Peyer's patch (tissue), 4 donors: ENCODE measurements at regions not wholly inside any gene's neighbourhood (a gene's known extent, or its start where the extent isn't known, plus 50 kb on each side); places are given as distances from the start of the nearest gene placed in this dataset.

ENCODE experiments used
- DNase-seq, 3 donors: peaks; one replicate each; pipeline ENCODE4 v3.0.0-alpha.2; 2017 to 2019
- H3K27ac ChIP-seq, 4 donors: fragments of 200-600 bp; sonication (generic); one replicate each; pipeline ENCODE4 v1.5.1; 2016 to 2019
- H3K27me3 ChIP-seq, 2 donors: fragments of 200-600 bp; sonication (generic); one replicate each; pipeline ENCODE4 v1.5.1; 2019
- H3K36me3 ChIP-seq, 3 donors: fragments of 200-600 bp; sonication (generic); one replicate each; pipeline ENCODE4 v1.5.1; 2016 to 2019
- H3K4me1 ChIP-seq, 4 donors: fragments of 200-600 bp; sonication (generic); one replicate each; pipeline ENCODE4 v1.5.1; 2016 to 2019
- H3K4me3 ChIP-seq, 4 donors: fragments of 200-600 bp; sonication (generic); 1 replicate in 3 of 4; 2 replicates in 1 of 4; pipeline ENCODE4 v1.5.1; 2016 to 2019; ENCODE audit warnings: mild to moderate bottlenecking in 1 of 4
- H3K9me3 ChIP-seq, 4 donors: fragments of 200-600 bp; sonication (generic); one replicate each; pipeline ENCODE4 v1.5.1; 2016 to 2019; ENCODE audit warnings: mild to moderate bottlenecking in 1 of 4
- CTCF ChIP-seq, 6 experiments: fragments of 450-650 bp in 4 of 6; fragments of 200-600 bp in 2 of 6; sonication (generic) in 1 of 6; IDR thresholded peaks; one replicate each; pipeline ENCODE4 v1.5.1; 2017 to 2019; ENCODE audit warnings: antibody characterized with exemption in 6 of 6, mild to moderate bottlenecking in 3 of 6, moderate library complexity in 1 of 6
- POLR2A ChIP-seq, 2 donors: fragments of 450-650 bp; IDR thresholded peaks; one replicate each; pipeline ENCODE4 v1.5.1; 2017; ENCODE audit warnings: antibody characterized with exemption in 2 of 2, mild to moderate bottlenecking in 2 of 2, moderate library complexity in 2 of 2

- no peaks in the 10 kb centered on the region for H3K9me3 ChIP-seq
- no peak for TF ChIP-seq POLR2A (IDR thresholded peaks at IDR 0.05)
- no peak for TF ChIP-seq CTCF (IDR thresholded peaks at IDR 0.05)
- no peak overlapping the region for H3K4me3 ChIP-seq
- no peak for DNase-seq
- no peaks in the 10 kb centered on the region for H3K4me1 ChIP-seq
- H3K27me3 ChIP-seq = no peaks in the 10 kb centered on the region
- H3K27ac ChIP-seq = no peak overlapping the region
- no peaks in the 10 kb centered on the region for H3K36me3 ChIP-seq
Observed at GRCh38 chr22:34702279-34702678, 363.7 kb upstream of the ISX start.

- DNase-seq = no peak
- TF ChIP-seq CTCF (IDR thresholded peaks at IDR 0.05) = no peak
- no peak for TF ChIP-seq POLR2A (IDR thresholded peaks at IDR 0.05)
- Histone ChIP-seq H3K36me3 (no peaks in the 10 kb centered on the region), H3K4me3 (no peak overlapping the region), H3K27ac (no peak overlapping the region), H3K9me3 (no peaks in the 10 kb centered on the region), H3K27me3 (no peaks in the 10 kb centered on the region), H3K4me1 (no peaks in the 10 kb centered on the region)
Observed at GRCh38 chr22:34709641-34710040, 356.3 kb upstream of the ISX start.

GRCh38 chr22:34722901-34723300, 343.1 kb upstream of the ISX start:
- H3K27ac ChIP-seq = no peak overlapping the region
- no peak overlapping the region for H3K4me3 ChIP-seq
- TF ChIP-seq POLR2A (IDR thresholded peaks at IDR 0.05) = no peak
- TF ChIP-seq CTCF (IDR thresholded peaks at IDR 0.05) = no peak
- no peak for DNase-seq
- H3K4me1 ChIP-seq = no peaks in the 10 kb centered on the region
- H3K27me3 ChIP-seq = no peaks in the 10 kb centered on the region
- peaks cover 0 to 6% (median 0%) of the 10 kb centered on the region in 4 donors for H3K9me3 ChIP-seq
- no peaks in the 10 kb centered on the region for H3K36me3 ChIP-seq

- Histone ChIP-seq H3K4me1 (no peaks in the 10 kb centered on the region), H3K27ac (no peak overlapping the region), H3K27me3 (no peaks in the 10 kb centered on the region), H3K36me3 (no peaks in the 10 kb centered on the region), H3K9me3 (no peaks in the 10 kb centered on the region), H3K4me3 (no peak overlapping the region)
- TF ChIP-seq POLR2A (IDR thresholded peaks at IDR 0.05) = no peak
- TF ChIP-seq CTCF (IDR thresholded peaks at IDR 0.05) = no peak
- no peak for DNase-seq
Observed at GRCh38 chr22:34736081-34736480, 329.9 kb upstream of the ISX start.

GRCh38 chr22:34738661-34739400, 327.1 kb upstream of the ISX start:
- DNase-seq = no peak
- Histone ChIP-seq H3K36me3 (no peaks in the 10 kb centered on the region), H3K27ac (no peak overlapping the region), H3K9me3 (no peaks in the 10 kb centered on the region), H3K4me3 (no peak overlapping the region), H3K27me3 (no peaks in the 10 kb centered on the region), H3K4me1 (no peaks in the 10 kb centered on the region)
- TF ChIP-seq POLR2A (IDR thresholded peaks at IDR 0.05) = no peak
- no peak for TF ChIP-seq CTCF (IDR thresholded peaks at IDR 0.05)
